ENCODE measurements at regions not wholly inside any gene's neighbourhood (a gene's known extent, or its start where the extent isn't known, plus 50 kb on each side); places are given as distances from the start of the nearest gene placed in this dataset.

- CTCF ChIA-PET: interaction anchor here (0.6 to 1.6 kb wide), 7 partner anchors 15 to 895 kb away, joined by 3 to 6 read pairs (median 3); no protein-coding TSS in a partner anchor
- Histone ChIP-seq H3K9me3 (no peaks in the 10 kb centered on the region), H3K4me1 (ENCODE audit: control insufficient read depth in 1 of 2, extremely low read depth in 1 of 2, insufficient read depth in 2 of 2, low read length in 2 of 2) (peaks cover 3 to 22% of the 10 kb centered on the region in 2 experiments), H3K4me3 (ENCODE audit: control insufficient read depth in 1 of 2, extremely low read depth in 1 of 2, low read length in 1 of 2) (peak overlapping the region in 1 of 2 donors; percentile 41), H3K36me3 (ENCODE audit: control insufficient read depth in 2 of 2, extremely low read depth in 1 of 2, insufficient read depth in 1 of 2, low read length in 1 of 2) (no peaks in the 10 kb centered on the region), H3K27me3 (replicated peaks in 1 of 2; ENCODE audit: control insufficient read depth in 2 of 2, extremely low read depth in 1 of 2, insufficient read depth in 2 of 2, low read length in 1 of 2) (peaks cover 0 to 11% of the 10 kb centered on the region in 2 experiments), H3K27ac (ENCODE audit: low read length) (no peak overlapping the region)
- 44% methylated on average over 2 of the region's 3 CpGs for whole genome bisulfite sequencing (ENCODE audit: insufficient coverage)
- Mint-ChIP-seq H3K27me3 (peaks cover 12 to 19% of the 10 kb centered on the region in 2 donors), H3K9me3 (no peaks in the 10 kb centered on the region), H3K4me3 (peak overlapping the region; percentile 64 to 72 (median 68)), H3K36me3 (no peaks in the 10 kb centered on the region), H3K4me1 (peaks cover 18 to 37% (median 20%) of the 10 kb centered on the region in 3 donors), H3K27ac (peak overlapping the region; percentile 80 to 91)
- ATAC-seq (replicated peaks in 1 of 4) (peak; percentile 58 to 82 (median 66)), DNase-seq (peak in 28 of 35 experiments; percentile 8 to 56 (median 36))
- POLR2A ChIA-PET: no interaction called here
These were observed 62.1 kb upstream of the PRSS58 start for GRCh38 chr7:142319970-142320369.

GRCh38 chr7:142314281-142314680, 56.4 kb upstream of the PRSS58 start:
- no peak overlapping the region for H3K27ac ChIP-seq (ENCODE audit: low read length)
- H3K36me3 Mint-ChIP-seq: no peaks in the 10 kb centered on the region
- peak overlapping the region in 1 of 2 donors; percentile 13 for H3K27ac Mint-ChIP-seq
- no peaks in the 10 kb centered on the region for H3K9me3 ChIP-seq
- ATAC-seq (replicated peaks in 1 of 4): no peak
- H3K9me3 Mint-ChIP-seq: no peaks in the 10 kb centered on the region
- DNase-seq: no peak
- no peak overlapping the region for H3K4me3 ChIP-seq (ENCODE audit: control insufficient read depth in 1 of 2, extremely low read depth in 1 of 2, low read length in 1 of 2)
- H3K36me3 ChIP-seq (ENCODE audit: control insufficient read depth in 2 of 2, extremely low read depth in 1 of 2, insufficient read depth in 1 of 2, low read length in 1 of 2): no peaks in the 10 kb centered on the region
- H3K4me1 ChIP-seq (ENCODE audit: control insufficient read depth in 1 of 2, extremely low read depth in 1 of 2, insufficient read depth in 2 of 2, low read length in 2 of 2): peaks cover 12 to 18% of the 10 kb centered on the region in 2 experiments
- no peak overlapping the region for H3K4me3 Mint-ChIP-seq
- ChIA-PET CTCF (interaction anchor here (0.9 to 1.7 kb wide), 3 partner anchors 10 to 692 kb away, joined by 3 to 7 read pairs (median 6); no protein-coding TSS in a partner anchor), POLR2A (interaction anchor here in 1 of 2 donors (1.2 kb wide), 1 partner anchor 9 kb away, joined by 3 read pairs; no protein-coding TSS in a partner anchor)
- H3K27me3 ChIP-seq (replicated peaks in 1 of 2; ENCODE audit: control insufficient read depth in 2 of 2, extremely low read depth in 1 of 2, insufficient read depth in 2 of 2, low read length in 1 of 2): peaks cover 0 to 12% of the 10 kb centered on the region in 2 experiments
- H3K27me3 Mint-ChIP-seq: peaks cover 13 to 27% of the 10 kb centered on the region in 2 donors
- peaks cover 18 to 21% (median 19%) of the 10 kb centered on the region in 3 donors for H3K4me1 Mint-ChIP-seq

GRCh38 chr7:142313528-142313927, 55.7 kb upstream of the PRSS58 start:
- ChIA-PET POLR2A (interaction anchor here in 1 of 2 donors (1.2 kb wide), 1 partner anchor 9 kb away, joined by 3 read pairs; no protein-coding TSS in a partner anchor), CTCF (interaction anchor here (0.9 to 1.7 kb wide), 3 partner anchors 9 to 693 kb away, joined by 3 to 7 read pairs (median 6); no protein-coding TSS in a partner anchor)
- H3K27ac ChIP-seq (ENCODE audit: low read length): no peak overlapping the region
- no peaks in the 10 kb centered on the region for H3K9me3 ChIP-seq
- Mint-ChIP-seq H3K27ac (peak overlapping the region; percentile 13 to 80), H3K27me3 (peaks cover 9 to 25% of the 10 kb centered on the region in 2 donors), H3K36me3 (no peaks in the 10 kb centered on the region), H3K4me1 (peaks cover 18 to 24% (median 19%) of the 10 kb centered on the region in 3 donors), H3K4me3 (peak overlapping the region; percentile 18 to 58 (median 45)), H3K9me3 (no peaks in the 10 kb centered on the region)
- DNase-seq (peak in 31 of 35 experiments; percentile 15 to 75 (median 45)), ATAC-seq (replicated peaks in 1 of 4) (peak; percentile 75 to 91 (median 84))
- peak overlapping the region in 1 of 2 donors; percentile 9 for H3K4me3 ChIP-seq (ENCODE audit: control insufficient read depth in 1 of 2, extremely low read depth in 1 of 2, low read length in 1 of 2)
- H3K36me3 ChIP-seq (ENCODE audit: control insufficient read depth in 2 of 2, extremely low read depth in 1 of 2, insufficient read depth in 1 of 2, low read length in 1 of 2): no peaks in the 10 kb centered on the region
- peaks cover 12 to 18% of the 10 kb centered on the region in 2 experiments for H3K4me1 ChIP-seq (ENCODE audit: control insufficient read depth in 1 of 2, extremely low read depth in 1 of 2, insufficient read depth in 2 of 2, low read length in 2 of 2)
- H3K27me3 ChIP-seq (replicated peaks in 1 of 2; ENCODE audit: control insufficient read depth in 2 of 2, extremely low read depth in 1 of 2, insufficient read depth in 2 of 2, low read length in 1 of 2): peaks cover 0 to 12% of the 10 kb centered on the region in 2 experiments
- 0% methylated on average over 3 of the region's 11 CpGs for WGBS (ENCODE audit: insufficient coverage)

- ATAC-seq (replicated peaks in 1 of 4) (no peak), DNase-seq (no peak)
- POLR2A ChIA-PET: no interaction called here
- Mint-ChIP-seq H3K9me3 (no peaks in the 10 kb centered on the region), H3K4me3 (peak overlapping the region in 1 of 3 donors; percentile 58), H3K36me3 (no peaks in the 10 kb centered on the region), H3K4me1 (peaks cover 18 to 24% (median 19%) of the 10 kb centered on the region in 3 donors), H3K27ac (peak overlapping the region; percentile 19 to 80), H3K27me3 (peaks cover 3 to 24% of the 10 kb centered on the region in 2 donors)
- CTCF ChIA-PET: interaction anchor here in 1 of 2 donors (0.8 kb wide), 1 partner anchor 12 kb away, joined by 3 read pairs; no protein-coding TSS in a partner anchor
- peaks cover 12 to 18% of the 10 kb centered on the region in 2 experiments for H3K4me1 ChIP-seq (ENCODE audit: control insufficient read depth in 1 of 2, extremely low read depth in 1 of 2, insufficient read depth in 2 of 2, low read length in 2 of 2)
- no peaks in the 10 kb centered on the region for H3K36me3 ChIP-seq (ENCODE audit: control insufficient read depth in 2 of 2, extremely low read depth in 1 of 2, insufficient read depth in 1 of 2, low read length in 1 of 2)
- H3K4me3 ChIP-seq (ENCODE audit: control insufficient read depth in 1 of 2, extremely low read depth in 1 of 2, low read length in 1 of 2): no peak overlapping the region
- H3K27me3 ChIP-seq (replicated peaks in 1 of 2; ENCODE audit: control insufficient read depth in 2 of 2, extremely low read depth in 1 of 2, insufficient read depth in 2 of 2, low read length in 1 of 2): peaks cover 0 to 15% of the 10 kb centered on the region in 2 experiments
- no peaks in the 10 kb centered on the region for H3K9me3 ChIP-seq
- WGBS (ENCODE audit: insufficient coverage): no CpG with 5 or more reads among the region's 3 CpGs
- no peak overlapping the region for H3K27ac ChIP-seq (ENCODE audit: low read length)
These were observed 54.0 kb upstream of the PRSS58 start for GRCh38 chr7:142311876-142312275.

GRCh38 chr7:142308918-142309317, 51.1 kb upstream of the PRSS58 start:
- Mint-ChIP-seq H3K27ac (peak overlapping the region in 1 of 2 donors; percentile 36), H3K27me3 (peaks cover 3 to 21% of the 10 kb centered on the region in 2 donors), H3K4me1 (peaks cover 21 to 24% (median 24%) of the 10 kb centered on the region in 3 donors), H3K4me3 (peak overlapping the region in 1 of 3 donors; percentile 56), H3K36me3 (no peaks in the 10 kb centered on the region), H3K9me3 (no peaks in the 10 kb centered on the region)
- peak overlapping the region in 1 of 2 donors; percentile 21 for H3K4me3 ChIP-seq (ENCODE audit: control insufficient read depth in 1 of 2, extremely low read depth in 1 of 2, low read length in 1 of 2)
- H3K9me3 ChIP-seq: no peaks in the 10 kb centered on the region
- H3K4me1 ChIP-seq (ENCODE audit: control insufficient read depth in 1 of 2, extremely low read depth in 1 of 2, insufficient read depth in 2 of 2, low read length in 2 of 2): peaks cover 12 to 13% of the 10 kb centered on the region in 2 experiments
- CTCF ChIA-PET: no interaction called here
- POLR2A ChIA-PET: no interaction called here
- H3K27ac ChIP-seq (ENCODE audit: low read length): no peak overlapping the region
- DNase-seq (no peak), ATAC-seq (replicated peaks in 1 of 4) (no peak)
- H3K27me3 ChIP-seq (replicated peaks in 1 of 2; ENCODE audit: control insufficient read depth in 2 of 2, extremely low read depth in 1 of 2, insufficient read depth in 2 of 2, low read length in 1 of 2): peaks cover 0 to 15% of the 10 kb centered on the region in 2 experiments
- WGBS (ENCODE audit: insufficient coverage): 59% methylated on average over 3 of the region's 3 CpGs
- H3K36me3 ChIP-seq (ENCODE audit: control insufficient read depth in 2 of 2, extremely low read depth in 1 of 2, insufficient read depth in 1 of 2, low read length in 1 of 2): no peaks in the 10 kb centered on the region

- Mint-ChIP-seq H3K4me3 (peak overlapping the region in 2 of 3 donors; percentile 39 to 56), H3K27me3 (peaks cover 7 to 24% of the 10 kb centered on the region in 2 donors), H3K27ac (peak overlapping the region in 1 of 2 donors; percentile 65), H3K36me3 (no peaks in the 10 kb centered on the region), H3K9me3 (no peaks in the 10 kb centered on the region), H3K4me1 (peaks cover 20 to 25% (median 25%) of the 10 kb centered on the region in 3 donors)
- ATAC-seq (replicated peaks in 1 of 4) (no peak), DNase-seq (no peak)
- no peaks in the 10 kb centered on the region for H3K36me3 ChIP-seq (ENCODE audit: control insufficient read depth in 2 of 2, extremely low read depth in 1 of 2, insufficient read depth in 1 of 2, low read length in 1 of 2)
- peaks cover 0 to 13% of the 10 kb centered on the region in 2 experiments for H3K27me3 ChIP-seq (replicated peaks in 1 of 2; ENCODE audit: control insufficient read depth in 2 of 2, extremely low read depth in 1 of 2, insufficient read depth in 2 of 2, low read length in 1 of 2)
- H3K4me3 ChIP-seq (ENCODE audit: control insufficient read depth in 1 of 2, extremely low read depth in 1 of 2, low read length in 1 of 2): peak overlapping the region in 1 of 2 donors; percentile 21
- H3K27ac ChIP-seq (ENCODE audit: low read length): no peak overlapping the region
- 67% methylated on average over 2 of the region's 4 CpGs for WGBS (ENCODE audit: insufficient coverage)
- peaks cover 9 to 12% of the 10 kb centered on the region in 2 experiments for H3K4me1 ChIP-seq (ENCODE audit: control insufficient read depth in 1 of 2, extremely low read depth in 1 of 2, insufficient read depth in 2 of 2, low read length in 2 of 2)
- no peaks in the 10 kb centered on the region for H3K9me3 ChIP-seq
- ChIA-PET POLR2A (no interaction called here), CTCF (no interaction called here)
These were observed 50.5 kb upstream of the PRSS58 start for GRCh38 chr7:142308326-142308725.

Measured in T-cell (primary cell).